ENCODE measurements at regions not wholly inside any gene's neighbourhood (a gene's known extent, or its start where the extent isn't known, plus 50 kb on each side); places are given as distances from the start of the nearest gene placed in this dataset.

DNA sequence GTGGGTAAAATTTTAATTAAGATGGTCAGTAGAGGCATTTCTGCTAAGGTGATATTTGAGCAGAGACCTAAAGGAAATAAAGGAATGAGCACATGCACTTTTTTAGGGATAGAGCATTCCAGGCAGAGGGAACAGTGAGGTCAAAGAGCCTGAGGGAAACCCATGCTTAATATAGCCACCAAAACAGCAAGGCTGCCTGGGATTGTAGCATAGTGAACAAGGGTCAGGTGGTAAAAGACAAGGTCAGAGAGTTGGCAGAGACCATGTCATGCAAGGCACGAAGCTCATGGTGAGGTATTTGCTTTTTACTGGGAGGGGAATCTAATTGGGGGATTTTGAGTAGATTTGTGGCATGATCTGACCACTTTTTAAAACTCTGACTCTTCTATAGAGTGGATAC lies 344.6 kb upstream of the LRRC7 start:
- no peak for TF ChIP-seq CTCF (IDR thresholded peaks at IDR 0.05 in 8 of 11, conservative IDR thresholded peaks at IDR 0.05 in 3 of 11)
- no peak for TF ChIP-seq POLR2AphosphoS5 (IDR thresholded peaks at IDR 0.05)
